HG03520 (cell line): ENCODE measurements at regions not wholly inside any gene's neighbourhood (a gene's known extent, or its start where the extent isn't known, plus 50 kb on each side); places are given as distances from the start of the nearest gene placed in this dataset.

Source experiments
- ATAC-seq: cut with Tn5 transposase; IDR thresholded peaks from one replicate; pipeline ENCODE4 v1.9.1; 2021; ENCODE audit warnings: mild to moderate bottlenecking, moderate library complexity; ENCODE audit not compliant: unreplicated experiment

DNA sequence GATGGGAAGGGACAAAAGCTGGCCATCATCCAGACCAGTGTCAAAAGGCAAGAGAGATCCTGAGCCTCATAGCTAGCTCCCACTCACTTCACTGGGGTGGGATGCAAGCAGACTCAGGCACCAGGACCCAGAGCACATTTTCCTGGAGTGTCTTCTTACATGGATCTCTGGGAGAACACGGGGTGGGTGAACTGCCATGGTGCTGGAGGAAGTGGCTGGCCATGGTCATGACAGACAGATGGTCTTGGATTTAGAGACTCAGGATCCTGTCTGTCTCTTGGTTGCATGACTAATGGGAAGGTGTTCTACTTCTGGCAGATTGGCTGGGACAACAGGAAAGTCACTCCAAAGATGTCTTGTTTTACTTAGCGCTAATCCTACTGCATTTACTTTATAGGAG, 311.5 kb downstream of the ATP23 start:
- no peak for ATAC-seq

DNA sequence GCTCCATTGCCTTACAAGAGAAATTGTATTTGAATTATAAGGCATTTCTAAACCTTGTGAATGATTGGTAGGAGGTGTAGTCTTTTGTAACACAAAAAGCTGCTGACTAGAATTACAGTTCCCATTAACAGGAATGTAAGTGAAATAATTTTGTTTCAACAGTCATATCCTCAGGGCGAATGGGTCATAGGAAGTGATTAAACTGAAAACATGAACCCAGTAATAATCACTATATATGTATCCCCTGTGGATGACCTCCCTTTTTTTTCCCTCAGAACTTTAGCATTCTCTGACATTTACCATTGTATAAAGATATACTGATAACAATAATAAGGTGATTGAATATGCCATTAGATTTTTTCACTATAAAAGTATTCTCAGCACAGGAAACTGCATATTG, 312.3 kb downstream of the ATP23 start:
- no peak for ATAC-seq

DNA sequence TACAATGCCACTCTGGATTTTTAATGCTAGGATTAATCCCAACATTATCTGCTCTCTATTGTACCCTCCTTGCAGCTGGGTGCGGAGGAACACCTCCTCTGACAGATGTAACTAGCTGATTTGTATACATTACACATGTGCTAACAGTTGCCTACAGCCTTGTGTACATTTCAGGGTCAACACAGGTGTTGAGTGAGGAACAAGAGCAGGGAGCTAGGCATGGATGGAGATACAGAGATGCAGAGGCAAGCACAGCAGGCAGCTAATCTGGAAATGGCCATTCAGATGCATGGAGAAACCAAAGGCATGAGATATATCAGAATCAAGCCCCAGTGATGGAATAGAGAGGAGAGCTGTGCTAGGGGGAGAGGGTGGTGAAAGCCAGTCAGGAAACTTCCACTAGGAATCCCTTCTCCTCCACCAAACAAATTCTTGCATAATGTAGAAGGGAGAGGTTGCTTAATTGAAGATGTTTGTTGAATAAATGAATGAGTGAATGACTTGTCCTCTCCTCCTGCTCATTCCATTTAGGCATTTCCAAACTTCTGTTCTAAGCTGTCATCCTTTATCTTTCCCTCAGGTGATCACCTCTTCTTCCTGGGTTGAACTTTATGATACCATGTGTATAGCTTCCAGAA, 313.2 kb downstream of the ATP23 start:
- no peak for ATAC-seq

DNA sequence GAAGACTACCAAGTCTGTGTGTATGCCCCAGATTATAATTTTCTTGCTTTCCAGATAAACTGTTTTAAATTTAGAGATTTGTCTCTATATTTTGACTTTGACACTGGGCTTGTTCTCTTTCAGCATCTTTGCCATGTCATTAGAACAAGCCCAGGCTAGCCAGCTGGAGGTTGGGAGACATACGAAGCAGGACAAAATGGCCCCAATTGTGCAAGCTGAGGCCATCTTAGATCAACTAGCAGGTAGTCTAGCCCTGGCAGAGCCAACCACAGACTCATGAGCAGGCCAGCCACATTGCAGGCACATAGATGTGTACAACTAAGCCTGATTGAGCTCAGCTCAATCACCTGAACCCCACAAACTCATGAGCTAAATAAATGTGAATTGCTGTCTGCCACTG, 321.4 kb downstream of the ATP23 start:
- ATAC-seq: no peak

DNA sequence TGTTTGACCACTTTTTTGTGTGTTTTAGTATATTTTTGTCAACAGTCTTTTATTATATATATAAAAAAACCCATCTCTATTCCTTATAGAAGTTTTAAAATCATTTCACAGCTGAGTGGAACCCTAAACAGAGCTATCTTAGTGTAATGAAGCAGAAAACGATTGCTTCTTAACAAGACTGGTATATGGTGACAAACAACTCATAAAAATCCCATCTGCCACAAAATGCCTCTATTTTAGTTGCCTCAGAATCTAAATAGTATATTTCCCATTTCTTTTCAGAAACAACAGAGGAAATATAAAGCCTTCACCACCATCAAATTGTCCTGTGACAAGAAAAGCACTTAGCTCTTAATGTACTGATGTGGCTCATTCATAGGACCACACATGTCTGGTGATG, 322.4 kb downstream of the ATP23 start:
- ATAC-seq: no peak

DNA sequence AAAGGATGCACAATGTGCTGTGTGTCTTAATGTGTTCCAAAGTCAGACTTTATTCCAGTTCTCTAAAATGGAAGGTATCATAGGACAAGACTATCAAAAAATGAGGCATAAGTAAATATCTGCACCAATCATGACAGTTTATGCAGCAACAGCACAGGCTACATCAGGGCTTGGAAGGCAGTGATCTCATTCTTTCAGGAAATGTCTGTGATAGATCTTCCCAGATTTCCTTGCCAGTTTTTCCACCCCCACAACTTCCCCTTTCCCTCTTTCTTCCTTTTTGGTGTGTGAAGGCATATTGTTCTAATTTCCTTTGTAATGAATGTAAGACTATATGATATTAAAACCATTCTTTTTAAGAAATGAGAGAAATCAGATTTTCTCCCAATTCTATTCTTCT, 326.7 kb downstream of the ATP23 start:
- no peak for ATAC-seq

DNA sequence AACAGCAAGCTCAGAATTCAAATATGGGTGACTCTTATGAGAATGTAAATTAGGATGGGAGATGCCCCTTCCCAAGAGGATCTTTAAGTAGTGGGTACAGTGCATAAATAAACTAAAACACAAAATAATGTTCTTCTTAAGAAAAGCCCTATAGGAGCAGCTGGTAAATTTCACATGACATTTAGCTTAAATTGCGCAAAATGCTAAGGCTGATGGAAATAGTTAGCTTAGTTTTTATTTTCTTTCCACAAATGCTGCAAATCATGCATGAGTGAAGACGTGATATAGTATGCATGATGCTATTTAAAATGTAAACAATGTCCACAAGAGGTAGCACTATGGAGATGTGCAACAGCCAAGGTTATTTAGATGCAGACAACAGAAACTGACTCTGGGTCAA, 328.1 kb downstream of the ATP23 start:
- ATAC-seq: no peak

DNA sequence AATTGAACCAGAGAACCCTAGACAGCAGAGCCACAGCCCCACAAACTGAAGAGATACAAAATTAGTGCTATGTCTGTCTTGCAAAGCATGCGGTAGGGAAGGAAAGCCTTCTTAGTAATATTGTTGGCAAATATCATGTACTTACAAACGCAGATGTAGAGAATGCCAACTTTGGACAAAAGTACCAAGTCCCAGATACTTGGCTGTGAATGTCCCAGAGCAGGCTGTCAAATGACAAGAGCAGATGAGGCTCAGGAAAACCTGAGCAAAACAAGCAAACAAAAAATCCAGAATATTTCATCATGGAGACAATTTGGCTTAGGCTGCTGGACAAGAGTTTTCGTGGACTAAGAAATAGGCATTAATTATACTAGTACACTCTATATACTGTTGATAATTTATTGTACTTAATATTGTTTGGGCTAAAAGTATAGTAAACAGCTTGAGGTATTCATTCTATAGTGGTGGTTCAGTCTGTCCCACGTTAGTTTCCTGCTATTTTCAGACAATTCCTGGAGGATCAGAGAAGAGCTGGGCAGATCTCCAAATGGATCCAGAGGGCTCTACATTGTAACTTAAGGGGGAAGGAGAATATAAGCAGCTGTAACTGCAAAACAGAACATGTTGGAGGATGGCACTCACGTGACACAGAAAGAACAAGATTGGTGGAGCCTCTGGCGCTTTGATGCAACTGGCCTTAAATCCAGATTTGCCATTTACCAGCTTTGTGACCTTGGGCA, 329.8 kb downstream of the ATP23 start:
- no peak for ATAC-seq

DNA sequence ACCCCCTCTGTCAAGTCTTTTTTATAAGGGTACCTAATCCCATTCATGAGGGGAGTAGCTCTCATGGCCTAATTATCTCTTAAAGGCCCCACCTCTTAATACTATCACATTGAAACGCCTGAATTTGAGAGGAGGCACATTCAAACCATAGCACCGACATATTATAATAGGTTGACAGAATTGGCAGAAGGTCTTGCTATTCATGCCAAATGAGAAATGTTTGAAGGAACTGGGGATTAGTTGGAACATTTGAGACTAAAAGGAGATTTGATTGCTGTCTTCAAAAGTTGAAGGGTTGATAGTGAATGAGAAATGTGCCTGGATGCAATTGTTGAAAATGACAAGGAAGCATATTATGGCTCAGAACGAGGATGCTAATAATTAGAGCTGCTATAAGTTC, 331.1 kb downstream of the ATP23 start:
- ATAC-seq: no peak

DNA sequence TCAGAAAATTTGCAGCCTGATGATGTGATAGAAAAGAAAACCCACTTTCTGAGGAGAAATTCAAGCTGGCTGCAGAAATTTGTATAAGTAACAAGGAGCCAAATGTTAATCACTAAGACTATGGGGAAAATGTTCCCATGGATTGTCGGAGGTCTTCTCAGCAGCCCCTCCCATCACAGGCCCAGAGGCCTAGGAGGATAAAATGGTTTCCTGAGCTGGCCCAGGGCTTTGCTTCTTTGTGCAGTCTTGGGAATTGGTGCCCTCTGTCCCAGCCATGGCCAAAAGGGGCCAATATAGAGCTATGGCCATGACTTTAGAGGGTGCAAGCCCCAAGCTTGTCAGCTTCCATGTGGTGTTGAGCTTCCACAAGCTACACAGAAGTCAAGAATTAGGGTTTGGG, 335.9 kb downstream of the ATP23 start:
- no peak for ATAC-seq

DNA sequence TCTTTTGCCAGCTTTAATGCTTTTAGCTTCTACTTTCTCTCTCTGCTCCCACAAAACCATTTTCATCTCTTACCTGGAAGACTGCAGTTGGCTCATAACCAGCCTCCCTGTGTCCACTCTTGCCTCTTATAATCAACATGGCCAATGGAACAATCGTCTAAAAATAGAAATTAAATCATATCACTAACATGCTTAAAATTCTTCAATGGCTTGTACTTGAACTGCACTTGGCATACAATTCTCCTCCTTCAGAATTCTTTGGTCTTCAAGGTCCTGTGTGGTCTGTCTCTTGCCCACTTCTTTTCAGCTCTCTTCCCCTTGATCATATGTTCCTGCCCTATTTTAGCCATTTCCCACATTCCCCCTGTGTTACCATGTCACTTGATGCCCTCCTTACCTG, 342.2 kb downstream of the ATP23 start:
- ATAC-seq: no peak

DNA sequence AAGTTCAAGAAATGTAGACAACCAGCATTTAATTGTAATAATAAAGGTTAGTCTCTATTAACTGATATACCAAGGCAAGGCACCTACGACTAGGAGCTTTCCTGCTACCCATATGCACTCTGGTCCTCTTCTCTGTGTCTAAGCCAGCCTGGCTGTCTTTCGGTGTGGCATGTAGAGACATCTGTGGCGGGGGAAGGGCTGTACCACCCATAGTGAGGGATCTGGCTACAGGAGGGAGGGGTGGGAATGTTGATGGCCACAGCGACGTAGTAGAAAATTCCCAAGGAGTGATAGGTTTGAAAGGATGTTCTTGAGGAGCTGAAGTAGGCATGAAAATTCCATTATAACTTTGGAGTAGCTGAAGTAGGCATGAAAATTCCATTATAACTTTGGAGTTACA, 344.2 kb downstream of the ATP23 start:
- ATAC-seq: no peak

DNA sequence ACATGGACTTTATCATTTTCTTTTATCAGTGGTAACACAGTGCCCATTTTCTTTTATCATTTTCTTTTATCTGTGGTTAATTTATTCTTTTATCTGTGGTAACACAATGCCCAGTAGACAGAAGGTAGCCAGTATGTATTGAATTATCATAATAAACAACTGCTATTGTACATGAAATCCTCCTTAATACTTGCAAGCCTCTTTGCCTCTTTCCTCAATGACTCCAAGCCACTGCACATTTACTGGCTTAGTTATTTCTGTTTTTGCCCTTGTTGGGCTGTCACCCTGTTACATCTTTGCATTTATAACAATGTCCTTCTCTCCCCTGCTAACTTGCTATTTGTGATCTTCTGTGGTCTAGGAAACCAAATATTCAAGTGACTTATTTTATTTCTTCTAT, 345.0 kb downstream of the ATP23 start:
- ATAC-seq: no peak

DNA sequence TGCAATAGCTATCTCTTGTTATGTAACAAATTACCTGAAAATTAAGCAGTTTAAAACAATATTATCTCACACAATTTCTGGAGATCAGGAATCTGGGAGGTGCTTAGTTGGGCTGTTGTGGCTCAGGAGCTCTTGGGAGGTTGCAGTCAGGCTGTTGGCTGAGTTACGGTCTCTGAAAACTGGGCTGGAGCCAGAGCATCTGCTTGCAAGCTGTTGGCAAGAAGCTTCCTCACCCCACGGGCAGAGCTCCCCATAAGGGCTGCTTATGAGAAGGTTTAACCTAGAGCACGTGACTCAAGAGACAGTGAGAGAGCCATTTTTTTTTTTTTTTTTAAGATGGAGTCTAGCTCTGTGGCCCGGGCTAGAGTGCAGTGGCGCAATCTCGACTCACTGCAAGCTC, 346.8 kb downstream of the ATP23 start:
- ATAC-seq: no peak

DNA sequence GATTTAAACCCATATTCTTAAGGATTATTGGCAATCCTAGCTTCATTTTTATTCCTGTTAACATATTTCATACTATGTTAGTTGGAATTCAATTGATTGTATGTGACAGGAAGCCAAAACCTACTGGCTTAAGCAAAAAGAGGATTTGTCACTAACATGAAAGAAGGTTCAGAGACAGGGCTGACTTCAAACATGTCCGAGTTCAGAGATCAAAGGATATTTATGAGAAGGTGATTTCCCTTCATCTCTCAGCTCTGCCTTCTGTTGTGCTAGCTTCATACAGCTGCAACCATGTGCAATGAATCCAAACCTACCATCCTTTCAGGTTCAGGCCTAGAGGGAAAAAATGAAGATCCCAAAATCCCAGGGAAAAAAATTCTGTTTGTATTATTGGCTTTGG, 349.7 kb downstream of the ATP23 start:
- no peak for ATAC-seq

DNA sequence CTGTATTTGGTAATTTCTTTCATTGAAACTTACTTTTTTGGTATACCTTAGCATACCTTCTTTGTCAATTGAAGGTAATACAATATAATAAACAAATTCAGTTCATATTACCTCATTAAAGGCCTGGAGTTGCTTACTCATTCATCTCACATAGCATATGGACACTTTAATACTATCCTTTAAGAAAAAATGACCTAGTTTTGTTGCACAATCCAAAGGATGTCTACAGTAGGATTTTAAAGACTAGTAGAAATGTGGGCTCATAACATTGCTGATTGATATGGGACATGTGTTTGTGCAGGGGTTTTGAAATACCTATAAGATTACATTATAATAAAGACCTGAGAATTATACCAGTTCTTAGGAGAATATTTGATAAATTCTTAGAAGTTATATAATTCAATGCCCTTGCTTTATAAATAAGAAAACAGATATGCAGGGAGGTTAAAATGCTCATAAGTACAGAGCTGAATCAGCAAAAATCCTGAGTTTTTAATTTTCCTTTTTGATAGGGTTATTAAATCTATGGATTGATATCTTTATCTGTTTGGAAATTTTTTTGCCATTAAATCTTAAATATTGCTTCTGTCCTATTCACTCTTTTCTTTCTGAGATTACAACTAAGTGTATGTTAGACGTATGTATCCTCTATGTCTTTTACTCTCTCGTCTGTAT, 352.1 kb downstream of the ATP23 start:
- no peak for ATAC-seq

DNA sequence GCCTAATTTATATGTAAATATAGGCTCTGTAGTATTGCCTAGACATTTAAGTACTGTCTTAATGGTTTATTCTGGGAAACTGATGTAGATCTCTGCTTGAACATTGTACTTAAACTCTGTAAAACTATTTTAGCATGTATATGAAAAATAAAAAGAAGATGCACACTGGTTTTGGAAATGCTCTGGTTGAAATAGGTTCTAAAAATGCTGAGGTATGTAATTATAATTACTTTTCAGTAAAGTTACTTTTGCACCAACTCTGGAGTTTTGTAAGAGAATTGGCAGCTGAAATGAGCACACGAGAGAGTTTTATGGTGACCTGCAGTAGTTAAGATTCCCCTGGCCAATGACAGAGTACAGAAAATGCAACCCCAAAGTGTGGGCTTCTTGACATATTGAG, 353.9 kb downstream of the ATP23 start:
- ATAC-seq: no peak

DNA sequence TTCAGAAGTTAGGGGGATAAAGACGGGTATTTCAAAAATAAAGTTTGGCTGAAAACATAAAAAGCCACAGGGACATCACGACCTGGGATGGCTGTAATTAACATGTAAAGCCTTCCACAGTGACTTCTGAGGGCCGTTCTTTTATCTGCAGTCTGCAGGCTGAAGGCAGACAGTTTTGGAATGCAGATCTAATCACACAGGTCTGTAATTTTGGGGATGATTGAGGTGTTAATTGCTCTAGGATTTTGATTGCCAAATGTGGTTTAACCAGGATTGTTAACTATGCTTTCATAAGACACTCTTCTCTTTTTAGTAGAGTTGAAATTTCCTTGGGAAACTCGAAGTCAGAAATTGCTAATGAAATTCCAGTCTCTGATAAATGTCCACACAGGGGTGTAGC, 355.5 kb downstream of the ATP23 start:
- ATAC-seq: no peak

DNA sequence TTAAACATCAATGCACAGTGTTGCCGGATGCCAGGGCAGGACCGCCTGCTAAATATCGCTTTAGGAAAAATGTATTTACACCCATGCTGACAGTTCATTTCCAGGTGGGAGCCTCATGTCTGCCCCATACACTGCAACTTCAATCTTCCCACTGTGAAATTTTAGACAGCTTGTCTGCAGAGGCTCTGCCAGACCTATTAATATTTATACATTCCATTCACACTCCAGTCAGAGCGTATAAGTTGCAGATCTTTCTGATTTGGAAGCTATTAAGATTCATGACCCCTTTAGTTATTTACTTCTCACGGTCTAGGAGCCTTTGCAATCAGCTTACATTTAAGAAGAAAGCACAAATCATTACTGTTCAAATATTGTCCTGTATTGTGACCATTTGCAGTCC, 357.4 kb downstream of the ATP23 start:
- ATAC-seq: no peak

DNA sequence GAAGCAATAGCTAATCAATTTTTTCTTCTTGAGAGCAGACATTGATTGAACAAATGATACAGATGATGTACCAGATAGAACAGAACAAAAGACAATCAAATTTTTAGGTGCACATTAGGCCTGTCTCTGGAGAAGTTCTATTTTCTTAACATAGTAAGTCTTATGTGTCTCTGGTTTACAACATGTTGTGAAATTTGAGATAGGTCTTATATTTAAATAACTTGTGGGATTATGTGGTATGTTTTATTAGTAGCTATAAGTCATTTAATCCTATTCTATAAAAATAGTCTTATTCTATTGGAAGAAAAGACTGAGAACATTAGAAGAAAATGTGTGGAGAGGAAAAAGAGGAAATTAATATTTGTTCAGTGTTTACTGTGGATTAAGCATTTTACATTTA, 358.0 kb downstream of the ATP23 start:
- no peak for ATAC-seq

DNA sequence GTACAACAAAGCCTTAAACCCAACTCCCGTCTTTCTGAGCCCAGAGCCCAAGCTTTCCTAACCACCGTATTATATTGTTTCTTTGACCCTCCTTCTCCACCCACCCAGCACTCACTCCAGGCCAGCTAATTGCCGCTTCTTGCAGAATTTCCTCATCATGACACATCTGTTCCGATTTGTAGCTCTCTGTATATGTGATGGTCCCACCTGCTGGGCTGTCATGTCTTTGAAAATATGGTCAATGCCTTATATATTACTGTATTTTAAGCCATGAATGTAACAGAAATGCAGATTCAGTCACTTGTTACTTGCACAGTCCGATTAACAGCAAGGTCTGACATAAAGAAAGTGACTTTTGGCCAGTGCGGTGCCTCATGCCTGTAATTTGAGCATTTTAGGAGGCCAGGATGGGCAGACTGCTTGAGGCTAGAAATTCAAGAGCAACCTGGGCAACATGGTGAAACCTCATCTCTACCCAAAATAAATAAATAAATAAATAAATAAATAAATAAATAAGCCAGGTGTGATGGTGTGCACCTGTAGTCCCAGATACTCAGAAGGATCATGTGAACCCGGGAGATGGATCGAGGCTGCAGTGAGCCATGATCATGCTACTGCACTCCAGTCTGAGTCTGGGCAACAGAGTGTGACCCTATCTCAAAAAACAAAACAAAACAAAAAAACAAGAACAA, 359.8 kb downstream of the ATP23 start:
- ATAC-seq: no peak

DNA sequence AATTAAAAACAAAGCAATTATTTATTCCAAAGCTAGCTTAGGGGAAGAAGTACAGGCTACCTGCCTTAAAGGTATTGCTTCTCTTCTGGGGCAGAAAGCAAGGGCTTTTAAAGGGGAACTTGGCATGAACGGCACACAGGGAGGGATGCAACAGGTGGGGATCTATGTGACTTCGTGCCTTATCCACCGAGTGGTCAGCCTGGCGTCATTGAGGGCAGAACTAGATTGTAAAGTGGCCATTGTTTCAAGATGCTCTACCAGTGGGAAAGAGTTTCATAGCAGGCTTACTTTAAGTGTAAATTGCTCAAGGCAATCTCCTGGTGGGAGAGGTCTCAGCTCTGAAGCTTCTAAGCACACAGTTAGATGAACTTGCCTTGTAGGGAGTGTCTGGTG, 360.4 kb downstream of the ATP23 start:
- ATAC-seq: no peak
